GM12875 (cell line): ENCODE measurements at regions not wholly inside any gene's neighbourhood (a gene's known extent, or its start where the extent isn't known, plus 50 kb on each side); places are given as distances from the start of the nearest gene placed in this dataset.

ENCODE experiments used
- H3K4me3 ChIP-seq: one replicate; pipeline ENCODE4 v1.5.1; 2011; ENCODE audit warnings: low read depth, low read length, control low read depth
- CTCF ChIP-seq: IDR thresholded peaks from 2 replicates; pipeline ENCODE4 v1.5.1; 2011; ENCODE audit warnings: low read depth, mild to moderate bottlenecking, control low read depth, inconsistent platforms, low read length, moderate library complexity, borderline replicate concordance; ENCODE audit not compliant: insufficient read depth

- no peak overlapping the region for H3K4me3 ChIP-seq
- no peak for TF ChIP-seq CTCF
These were observed 208.5 kb downstream of the TTLL7 start for GRCh38 chr1:83790446-83790845.

- no peak for TF ChIP-seq CTCF
- H3K4me3 ChIP-seq: no peak overlapping the region
These were observed 211.5 kb downstream of the TTLL7 start for GRCh38 chr1:83787246-83787998.

GRCh38 chr1:83781667-83782066 is 217.3 kb downstream of the TTLL7 start:
- TF ChIP-seq CTCF: no peak
- no peak overlapping the region for H3K4me3 ChIP-seq

- no peak for TF ChIP-seq CTCF
- no peak overlapping the region for H3K4me3 ChIP-seq
These were observed 219.4 kb downstream of the TTLL7 start for GRCh38 chr1:83779565-83779964.

DNA sequence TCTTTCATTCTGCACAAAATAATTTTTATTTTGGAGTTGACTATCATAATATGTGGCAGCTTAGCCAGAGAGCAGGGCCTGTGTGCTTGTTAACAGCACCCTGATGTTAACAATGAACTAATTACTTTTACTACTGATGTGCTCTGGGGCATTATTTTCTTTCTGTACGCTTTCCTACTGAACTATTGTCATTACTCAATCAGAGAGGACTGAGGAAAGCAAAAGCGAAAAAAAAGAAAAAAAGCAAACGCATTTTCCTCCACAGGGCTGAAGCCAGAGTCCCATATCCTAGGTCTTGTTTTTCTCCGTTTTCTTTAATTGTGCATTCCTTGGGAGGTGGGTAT is 221.2 kb downstream of the TTLL7 start:
- no peak for TF ChIP-seq CTCF
- H3K4me3 ChIP-seq: no peak overlapping the region

DNA sequence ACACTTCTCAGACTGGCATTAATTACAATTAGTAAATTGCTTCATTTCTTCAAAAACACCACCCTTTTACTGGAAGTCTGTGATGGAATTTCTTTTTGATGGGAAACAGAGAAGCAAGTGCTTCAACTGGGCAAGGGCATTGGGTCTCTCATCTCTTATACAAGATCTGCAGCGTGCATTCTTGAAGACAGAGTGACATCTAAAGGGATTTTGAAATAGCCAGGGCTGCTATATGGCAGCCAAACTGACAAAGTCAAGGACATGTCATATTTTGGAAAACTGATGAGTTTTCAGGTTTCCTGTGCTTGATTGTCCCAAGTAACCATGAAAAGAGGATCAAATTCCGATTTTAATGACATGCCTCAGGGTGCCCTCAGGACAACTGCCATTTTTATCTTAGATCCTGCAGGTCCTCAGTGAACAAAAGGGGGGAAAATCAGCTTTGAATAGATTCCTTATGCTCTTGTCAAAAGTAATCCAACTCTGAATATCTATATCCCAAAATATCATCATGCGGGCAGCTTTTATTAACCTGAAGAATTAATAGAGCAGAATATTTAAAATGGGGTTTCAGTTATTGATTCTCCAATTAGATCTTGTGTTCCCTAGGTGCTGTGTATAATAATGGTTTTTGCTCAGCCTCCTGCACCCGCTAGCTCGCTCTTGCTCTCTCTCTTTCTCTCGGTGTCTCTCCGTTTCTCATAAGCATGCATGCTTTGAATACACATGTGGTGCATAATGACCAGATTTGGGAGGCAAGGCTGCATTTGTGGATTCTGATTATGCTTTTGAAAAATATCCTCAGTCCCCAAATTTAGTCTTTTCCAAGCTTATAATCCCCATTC is 221.8 kb downstream of the TTLL7 start:
- no peak for TF ChIP-seq CTCF
- H3K4me3 ChIP-seq: no peak overlapping the region

DNA sequence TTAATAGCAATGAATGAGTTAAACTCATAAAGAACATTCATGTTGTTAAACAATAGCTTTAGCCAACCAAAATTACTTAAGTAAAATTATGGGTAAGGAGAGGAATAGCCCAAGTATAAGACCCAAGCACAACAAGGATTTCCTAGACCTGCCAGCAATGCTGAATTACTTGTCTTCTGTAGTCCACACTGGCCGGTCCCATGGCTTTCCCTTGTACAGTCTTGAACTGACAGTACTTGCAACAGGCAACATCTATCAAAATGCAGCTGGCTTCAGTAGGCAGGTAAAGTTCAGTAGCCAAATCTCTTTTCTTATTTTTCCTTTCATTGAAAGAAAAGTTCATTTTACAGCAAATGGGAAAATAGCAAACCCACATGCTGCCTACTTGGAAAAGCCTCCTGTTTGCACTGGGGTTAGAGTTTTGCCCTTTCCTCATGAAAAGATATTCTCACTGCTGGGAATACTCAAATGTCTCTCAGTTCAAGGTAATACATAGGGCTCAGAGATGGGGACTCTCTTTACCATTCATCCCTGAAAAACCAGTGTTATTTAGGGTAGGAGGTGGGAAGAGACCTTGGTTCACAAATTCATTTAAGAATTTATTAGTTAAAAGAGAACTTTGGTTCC is 222.8 kb downstream of the TTLL7 start:
- H3K4me3 ChIP-seq: no peak overlapping the region
- TF ChIP-seq CTCF: no peak
